GM12892 (cell line): ENCODE measurements at regions not wholly inside any gene's neighbourhood (a gene's known extent, or its start where the extent isn't known, plus 50 kb on each side); places are given as distances from the start of the nearest gene placed in this dataset.

Source experiments
- DNase-seq: peaks from one replicate; pipeline ENCODE4 v3.0.0; 2011; ENCODE audit not compliant: insufficient read length
- FAIRE-seq: peaks from 2 replicates; lab custom pipeline; 2011; peaks lifted over from hg19 to GRCh38; lab: Jason Lieb, UNC
- POLR2A ChIP-seq: IDR thresholded peaks from 2 replicates; pipeline ENCODE4 v1.6.1; 2011; ENCODE audit warnings: low read depth, low read length, control low read depth
- POLR2AphosphoS5 ChIP-seq: IDR thresholded peaks from 2 replicates; pipeline ENCODE4 v1.6.1; 2011; ENCODE audit warnings: low read depth, low read length, control low read depth
- TAF1 ChIP-seq: IDR thresholded peaks from 2 replicates; pipeline ENCODE4 v1.6.1; 2011; ENCODE audit warnings: low read depth, mild to moderate bottlenecking, control low read depth, low read length, borderline replicate concordance

DNA sequence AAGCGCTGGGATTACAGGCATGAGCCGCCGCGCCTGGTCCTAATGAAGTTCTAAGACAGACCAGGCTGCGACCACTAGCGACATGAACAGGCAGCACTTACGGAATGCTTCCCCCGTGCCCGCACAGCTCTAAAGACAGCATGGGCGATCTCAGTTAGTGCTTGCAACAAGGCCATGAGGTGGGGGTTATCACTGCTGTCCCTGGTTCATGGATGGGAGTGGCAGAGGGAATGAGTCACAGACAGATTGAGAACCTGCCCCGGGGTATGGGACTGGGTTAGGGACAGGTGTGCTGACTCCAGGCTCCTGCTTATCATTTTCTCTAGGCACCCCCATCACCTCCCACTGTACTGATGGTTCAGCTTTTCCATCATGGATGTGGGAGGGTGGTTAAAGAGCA is 160.9 kb downstream of the VRK1 start:
- no peak for DNase-seq
- TF ChIP-seq POLR2A (no peak), TAF1 (no peak), POLR2AphosphoS5 (no peak)
- FAIRE-seq, result no peak

- FAIRE-seq, result no peak
- no peak for DNase-seq
- TF ChIP-seq POLR2A (no peak), POLR2AphosphoS5 (no peak)
Observed at GRCh38 chr14:96959992-96960391, 162.8 kb downstream of the VRK1 start.

GRCh38 chr14:96960598-96961116 is 163.5 kb downstream of the VRK1 start:
- TF ChIP-seq POLR2A, result no peak
- TF ChIP-seq TAF1, result no peak
- no peak for TF ChIP-seq POLR2AphosphoS5
- no peak for FAIRE-seq

GRCh38 chr14:96961895-96962294 is 164.7 kb downstream of the VRK1 start:
- no peak for TF ChIP-seq TAF1
- TF ChIP-seq POLR2A, result no peak
- TF ChIP-seq POLR2AphosphoS5, result no peak
- DNase-seq, result no peak
- no peak for FAIRE-seq

More at GRCh38 chr14:96960598-96961116, 163.5 kb downstream of the VRK1 start:
- no peak for DNase-seq

DNA sequence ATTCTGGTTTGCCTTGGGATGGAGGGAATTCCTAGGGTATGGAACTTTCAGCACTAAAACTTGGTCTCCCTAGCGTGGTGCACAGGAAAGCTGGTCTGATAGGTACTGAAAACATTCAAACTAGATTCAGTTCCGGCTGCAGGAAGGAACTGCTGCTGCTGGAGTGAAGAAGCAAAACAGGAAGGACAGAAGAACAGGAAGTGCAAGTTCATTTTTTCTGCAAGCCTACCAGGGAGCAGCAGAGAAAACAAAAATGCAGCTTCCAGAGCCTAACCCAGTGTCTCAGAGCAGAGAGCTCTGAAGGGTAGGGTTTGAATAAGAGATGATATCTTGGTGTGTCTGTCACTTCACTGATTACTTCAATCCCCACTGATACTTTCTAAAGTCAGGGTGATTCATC is 165.2 kb downstream of the VRK1 start:
- DNase-seq (no peak), FAIRE-seq (peak; percentile 21)
- TF ChIP-seq POLR2A (no peak), POLR2AphosphoS5 (no peak), TAF1 (no peak)

DNA sequence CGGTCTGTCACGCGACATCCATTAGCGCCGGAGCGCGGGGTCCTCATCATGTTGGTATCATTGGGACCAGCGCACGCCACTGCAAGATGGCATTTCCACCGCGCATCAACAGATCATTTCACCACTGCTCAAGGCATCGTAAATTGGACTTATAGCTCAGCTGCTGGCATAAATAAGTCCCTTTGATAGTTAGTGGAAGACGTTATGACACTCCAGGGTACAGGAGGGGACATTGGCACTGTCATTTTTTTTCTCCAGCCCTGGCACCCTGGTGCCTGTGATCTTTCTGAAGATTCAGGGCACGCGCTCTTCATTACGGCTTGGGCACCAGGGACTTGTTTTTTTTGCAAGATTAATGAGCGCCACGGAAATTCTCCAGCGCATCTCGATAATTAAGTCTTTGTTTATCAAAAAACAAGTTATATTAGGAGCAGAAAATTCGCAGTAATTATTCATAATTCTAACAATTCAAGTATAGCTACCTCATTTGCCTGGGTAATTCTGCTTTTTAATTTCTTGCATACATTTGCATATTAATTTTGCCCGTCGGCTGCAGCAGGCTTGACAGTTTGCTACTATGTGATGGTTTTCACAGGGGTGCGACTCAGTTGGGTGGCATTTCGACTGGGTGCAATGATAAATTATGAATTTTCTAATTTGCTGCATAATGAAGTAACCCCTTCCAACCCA is 167.7 kb downstream of the VRK1 start:
- no peak for FAIRE-seq
- no peak for DNase-seq
- no peak for TF ChIP-seq POLR2AphosphoS5
- TF ChIP-seq TAF1, result no peak
- no peak for TF ChIP-seq POLR2A

DNA sequence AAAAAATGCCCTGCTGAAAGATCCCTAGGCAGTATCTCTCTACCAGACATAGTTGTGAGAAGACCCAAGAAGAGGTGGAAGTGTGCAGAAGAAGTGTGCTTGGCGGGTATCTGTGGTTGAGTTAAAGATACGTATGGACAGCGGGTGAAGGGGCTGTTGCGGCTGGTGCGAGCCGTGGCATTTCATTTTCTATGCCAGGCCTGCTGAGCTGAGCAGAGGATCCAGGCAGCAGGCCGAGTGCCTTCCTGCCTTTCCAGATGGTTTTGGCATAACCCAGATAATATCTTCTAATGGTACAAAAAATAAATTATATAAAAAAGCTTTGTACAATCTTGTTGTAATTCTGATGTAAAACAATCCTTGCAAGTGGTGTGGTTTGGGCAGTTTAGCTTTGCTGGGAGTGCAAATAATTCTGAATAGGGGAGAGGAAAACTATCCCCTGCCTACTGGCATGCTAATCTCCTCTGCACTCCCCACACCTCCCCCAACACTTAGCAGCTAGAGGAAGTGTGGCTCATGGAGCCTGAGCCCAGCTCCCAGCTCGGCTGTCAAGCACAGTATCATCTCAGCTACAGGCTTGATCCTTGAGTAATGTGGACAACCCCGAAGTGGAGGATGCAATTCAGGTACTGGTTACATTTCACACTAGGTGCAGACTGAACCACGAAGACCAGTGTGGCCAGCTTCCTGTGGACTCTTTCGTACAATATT is 168.9 kb downstream of the VRK1 start:
- FAIRE-seq, result no peak
- no peak for TF ChIP-seq POLR2A
- TF ChIP-seq POLR2AphosphoS5, result no peak
- no peak for TF ChIP-seq TAF1
- DNase-seq, result no peak

GRCh38 chr14:96975116-96975515 is 177.9 kb downstream of the VRK1 start:
- DNase-seq, result no peak
- TF ChIP-seq POLR2AphosphoS5 (no peak), POLR2A (no peak), TAF1 (no peak)
- no peak for FAIRE-seq

GRCh38 chr14:96978525-96979272 is 181.5 kb downstream of the VRK1 start:
- TF ChIP-seq TAF1, result no peak
- no peak for TF ChIP-seq POLR2AphosphoS5
- no peak for TF ChIP-seq POLR2A
- FAIRE-seq (no peak), DNase-seq (no peak)

- TF ChIP-seq POLR2A, result no peak
- DNase-seq (no peak), FAIRE-seq (no peak)
Observed at GRCh38 chr14:96979611-96980074, 182.5 kb downstream of the VRK1 start.

DNA sequence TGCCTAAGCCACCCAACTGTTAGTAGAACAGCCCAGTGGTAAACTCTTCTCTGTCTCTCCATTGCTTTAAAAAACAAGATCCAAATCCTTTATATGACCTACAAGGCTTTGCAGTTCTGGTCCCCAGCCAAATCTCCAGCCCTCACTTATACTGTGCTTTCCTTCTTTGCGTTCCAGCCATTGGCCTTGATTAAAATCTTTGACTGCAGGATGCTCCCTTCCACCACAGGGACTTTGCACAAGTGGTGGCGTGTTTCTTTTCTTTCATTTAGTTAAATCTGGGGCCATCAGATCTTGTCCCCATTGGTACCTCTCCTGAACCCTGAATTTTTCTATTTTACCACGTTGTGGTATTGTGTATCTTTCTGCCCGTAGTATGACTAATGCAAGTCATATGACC is 183.7 kb downstream of the VRK1 start:
- TF ChIP-seq POLR2A (no peak), POLR2AphosphoS5 (no peak), TAF1 (no peak)
- FAIRE-seq, result no peak
- DNase-seq, result no peak

DNA sequence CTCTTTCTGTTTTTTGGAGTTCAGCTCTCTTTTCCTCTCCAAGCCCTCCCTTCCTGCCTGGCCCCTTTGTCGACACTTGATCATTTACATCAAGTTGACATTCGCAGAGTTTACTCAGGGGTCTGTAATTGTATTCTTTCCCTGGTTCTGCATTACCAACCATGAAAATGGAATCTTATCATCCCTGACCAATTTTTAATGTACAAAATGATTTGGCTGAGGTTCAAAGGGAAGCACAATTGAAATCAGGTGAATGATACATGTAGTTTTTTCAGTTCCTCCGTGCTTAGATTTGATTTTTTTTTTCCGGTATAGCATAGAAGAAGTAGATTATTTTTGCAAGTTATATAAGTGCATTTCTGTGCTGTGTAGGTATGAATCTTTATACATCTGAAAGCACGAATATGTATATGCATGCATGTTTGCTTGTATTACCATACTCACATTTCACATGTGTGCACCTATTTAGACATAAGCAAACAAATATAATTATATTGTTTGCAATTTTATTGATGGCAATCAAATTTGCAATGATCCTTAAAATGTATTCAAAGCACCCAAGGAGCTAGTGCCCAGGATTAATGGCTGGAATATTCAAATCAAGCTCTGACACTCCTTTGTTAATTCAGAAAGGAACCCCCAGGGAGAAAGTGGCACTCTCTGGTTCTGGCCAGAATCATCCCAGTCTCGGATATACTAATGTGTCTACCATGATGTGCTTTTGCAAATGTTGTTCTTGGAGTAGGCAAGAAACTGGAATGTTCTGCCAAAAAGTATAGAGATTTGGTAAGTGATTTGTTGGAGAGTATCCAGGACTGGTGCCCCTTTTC is 189.3 kb downstream of the VRK1 start:
- no peak for FAIRE-seq
- TF ChIP-seq POLR2AphosphoS5 (no peak), POLR2A (no peak), TAF1 (no peak)
- no peak for DNase-seq
